SK-N-SH (cell line): ENCODE measurements at regions not wholly inside any gene's neighbourhood (a gene's known extent, or its start where the extent isn't known, plus 50 kb on each side); places are given as distances from the start of the nearest gene placed in this dataset.

Experiments
- CTCF ChIA-PET: fragments of 300-600, 350-600 bp; formaldehyde crosslinking; extraction: SDS; loops from one replicate; lab custom pipeline; 2021; lab: Yijun Ruan, JAX
- POLR2A ChIA-PET: fragments of 350-600 bp; sonication (Branson Sonifier 250); formaldehyde crosslinking; extraction: SDS; loops from one replicate; lab custom pipeline; 2020; ENCODE audit warnings: antibody characterized with exemption, inconsistent platforms; lab: Yijun Ruan, JAX
- DNase-seq: peaks from one replicate; pipeline ENCODE4 v3.0.0; 2012
- H2AFZ ChIP-seq: fragments of 200-600 bp; sonication (generic); 2 replicates; pipeline ENCODE4 v1.8.1; 2016; ENCODE audit warnings: antibody characterized with exemption, mild to moderate bottlenecking, low read depth
- H3F3A ChIP-seq: fragments of 200-600 bp; sonication (generic); replicated peaks from 2 replicates; pipeline ENCODE3; 2016; ENCODE audit warnings: antibody characterized with exemption, mild to moderate bottlenecking; ENCODE audit not compliant: insufficient read depth
- H3K27ac ChIP-seq, 2 experiments: fragments of 200-500 bp in 1 of 2; fragments of 200-600 bp in 1 of 2; sonication (Bioruptor generic) in 1 of 2; sonication (generic), shearing (Covaris generic) in 1 of 2; 2 replicates each; pipeline versions ENCODE4 v1.5.1 to v1.6.1; 2014 to 2016; ENCODE audit warnings: low read depth in 2 of 2, inconsistent platforms in 1 of 2, low read length in 1 of 2, mild to moderate bottlenecking in 1 of 2, mixed read lengths in 1 of 2
- H3K27me3 ChIP-seq: fragments of 200-600 bp; sonication (generic), shearing (Covaris generic); 2 replicates; pipeline ENCODE4 v1.6.1; 2016; ENCODE audit warnings: mixed run types; ENCODE audit not compliant: insufficient read depth
- H3K36me3 ChIP-seq, 2 experiments: fragments of 200-500 bp in 1 of 2; fragments of 200-600 bp in 1 of 2; sonication (Bioruptor generic) in 1 of 2; sonication (generic) in 1 of 2; replicated peaks in 1 of 2; 2 replicates each; pipeline versions ENCODE3 to v1.5.1; 2014 to 2016; ENCODE audit warnings: low read length in 1 of 2, mild to moderate bottlenecking in 1 of 2; ENCODE audit not compliant: insufficient read depth in 2 of 2, control insufficient read depth in 1 of 2
- H3K4me1 ChIP-seq, 2 experiments: fragments of 200-500 bp in 1 of 2; fragments of 200-600 bp in 1 of 2; sonication (Bioruptor generic) in 1 of 2; sonication (generic), shearing (Covaris generic) in 1 of 2; 2 replicates each; pipeline versions ENCODE4 v1.5.1 to v1.6.1; 2014 to 2016; ENCODE audit warnings: low read depth in 1 of 2, low read length in 1 of 2, mixed run types in 1 of 2; ENCODE audit not compliant: insufficient read depth in 2 of 2, control insufficient read depth in 1 of 2
- H3K4me2 ChIP-seq: fragments of 200-600 bp; sonication (generic), shearing (Covaris generic); 2 replicates; pipeline ENCODE4 v1.6.1; 2017; ENCODE audit warnings: mixed run types
- H3K4me3 ChIP-seq, 2 experiments: fragments of 200-500 bp in 1 of 2; fragments of 200-600 bp in 1 of 2; sonication (Bioruptor generic) in 1 of 2; sonication (generic), shearing (Covaris generic) in 1 of 2; 2 replicates each; pipeline versions ENCODE4 v1.5.1 to v1.8.1; 2014 to 2016; ENCODE audit warnings: low read depth in 2 of 2, inconsistent platforms in 1 of 2, low read length in 1 of 2, mild to moderate bottlenecking in 1 of 2, mixed read lengths in 1 of 2, moderate library complexity in 1 of 2
- H3K79me2 ChIP-seq: fragments of 200-600 bp; sonication (generic); 2 replicates; pipeline ENCODE4 v1.8.1; 2017; ENCODE audit warnings: mild to moderate bottlenecking; ENCODE audit not compliant: insufficient read depth
- H3K9ac ChIP-seq: fragments of 200-600 bp; sonication (generic); 2 replicates; pipeline ENCODE4 v1.6.1; 2017; ENCODE audit warnings: mixed run types
- H3K9me2 ChIP-seq: fragments of 200-600 bp; sonication (generic); 2 replicates; pipeline ENCODE4 v1.6.1; 2017; ENCODE audit warnings: mixed run types
- H3K9me3 ChIP-seq: fragments of 200-600 bp; sonication (generic); 2 replicates; pipeline ENCODE4 v1.6.1; 2017; ENCODE audit warnings: mixed run types, mild to moderate bottlenecking, moderate library complexity
- H4K20me1 ChIP-seq: fragments of 200-600 bp; sonication (generic); 2 replicates; pipeline ENCODE4 v1.6.1; 2017; ENCODE audit warnings: mild to moderate bottlenecking, mixed run types; ENCODE audit not compliant: insufficient read depth
- CHD2 ChIP-seq: fragments of 150-350 bp; IDR thresholded peaks from 2 replicates; pipeline ENCODE4 v1.6.1; 2018; ENCODE audit warnings: low read length; ENCODE audit not compliant: partially characterized antibody
- EZH2phosphoT487 ChIP-seq: fragments of 200-600 bp; sonication (generic); IDR thresholded peaks from 2 replicates; pipeline ENCODE4 v1.6.1; 2017; ENCODE audit warnings: low read depth, mixed run types, mild to moderate bottlenecking, antibody characterized with exemption, moderate library complexity, borderline replicate concordance
- GABPA ChIP-seq: IDR thresholded peaks from 2 replicates; pipeline ENCODE4 v1.4.0; 2012; ENCODE audit warnings: low read depth, mild to moderate bottlenecking
- GATA2 ChIP-seq: sonication (generic); formaldehyde crosslinking; IDR thresholded peaks from 2 replicates; pipeline ENCODE4 v1.5.0; 2020; ENCODE audit warnings: mild to moderate bottlenecking, missing genetic modification reagents
- JUND ChIP-seq: IDR thresholded peaks from 2 replicates; pipeline ENCODE4 v1.4.0; 2012
- MEF2A ChIP-seq: IDR thresholded peaks from 2 replicates; pipeline ENCODE4 v1.4.0; 2012; ENCODE audit warnings: low read depth, borderline replicate concordance
- NFIC ChIP-seq: IDR thresholded peaks from 2 replicates; pipeline ENCODE4 v1.4.0; 2012; ENCODE audit warnings: borderline replicate concordance
- RXRA ChIP-seq: IDR thresholded peaks from 2 replicates; pipeline ENCODE4 v1.4.0; 2012; ENCODE audit warnings: low read depth, mild to moderate bottlenecking, borderline replicate concordance
- TCF12 ChIP-seq: IDR thresholded peaks from 2 replicates; pipeline ENCODE4 v1.4.0; 2012
- WGBS: methylation state at CpG from one replicate; pipeline ENCODE4 v1.1.6; 2017; ENCODE audit warnings: low lambda C conversion rate; 5-methylcytosine and 5-hydroxymethylcytosine counted together
- TF ChIP-seq, protein P1 (sequence below): IDR thresholded peaks from 2 replicates; pipeline ENCODE4; 2012

DNA sequence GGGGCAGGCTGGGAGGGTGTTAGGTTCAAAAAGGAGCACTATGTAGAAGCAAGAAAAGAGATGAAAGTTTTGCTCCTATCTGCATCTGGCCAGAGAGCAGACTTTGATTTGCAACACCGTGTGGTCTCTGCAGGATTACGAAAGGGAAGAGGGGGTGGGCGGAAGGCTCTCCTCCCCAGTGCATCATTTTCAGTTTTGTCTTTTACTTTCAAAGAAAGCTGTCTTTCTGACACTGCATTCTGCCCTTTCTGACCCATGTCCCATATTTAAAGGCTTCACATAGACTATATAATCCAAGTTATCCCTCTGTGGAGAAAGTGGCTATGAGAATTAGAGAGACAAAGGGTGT lies 126.5 kb downstream of the RHOU start:
- POLR2A ChIA-PET, result no interaction called here

DNA sequence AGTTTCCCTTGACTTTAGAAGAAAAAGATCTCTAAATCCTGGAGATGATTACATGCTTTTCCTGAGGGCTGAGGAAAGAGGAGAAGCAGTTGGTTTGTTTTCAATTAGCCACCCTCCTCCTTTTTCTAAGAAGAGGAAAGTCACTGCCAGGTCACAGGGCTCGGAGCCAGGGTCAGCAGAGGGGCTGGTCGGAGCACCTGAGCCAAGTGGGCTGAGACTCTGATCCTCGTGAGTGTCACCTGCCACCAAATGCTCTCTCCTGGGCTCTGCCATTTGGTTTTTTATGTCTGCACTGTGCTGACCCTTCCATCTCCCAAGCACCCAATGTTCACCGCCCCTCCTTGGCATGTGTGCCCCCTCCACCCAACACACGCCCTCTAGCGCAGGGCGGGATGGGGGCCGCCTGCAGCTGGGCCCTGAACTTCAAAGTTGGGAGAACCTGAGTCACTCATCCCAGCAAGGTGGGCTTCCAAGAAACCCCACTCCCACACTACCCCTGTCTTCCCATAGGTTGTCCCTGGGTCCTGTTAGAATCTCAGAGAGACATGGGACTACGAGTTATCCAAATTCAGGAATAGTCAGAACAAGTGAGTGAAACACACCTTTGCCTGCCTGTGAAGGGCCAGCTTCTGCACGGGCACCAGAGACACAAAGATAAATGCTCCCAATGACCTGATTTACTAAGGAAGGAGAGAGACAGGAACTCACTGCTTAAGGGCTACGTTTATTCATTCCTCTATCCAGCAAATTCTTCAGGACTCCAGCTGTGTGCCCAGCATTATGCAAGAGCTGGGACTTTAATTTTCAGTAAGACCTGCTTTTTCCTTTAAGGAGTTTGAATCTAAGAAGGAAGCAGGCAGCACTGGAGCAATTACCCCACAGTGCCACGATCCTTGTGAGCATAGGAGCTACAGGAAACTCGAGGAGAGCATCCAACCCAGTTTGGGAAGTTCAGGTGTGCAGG lies 127.5 kb downstream of the RHOU start:
- Histone ChIP-seq H3K27ac (peak overlapping the region in 1 of 2 experiments; percentile 26; a peak in 1 of 4 replicates), H3K36me3 (no peaks in the 10 kb centered on the region), H3K9me2 (no peaks in the 10 kb centered on the region), H3K4me2 (peak overlapping the region; percentile 64; the same call in 1 of the 2 replicates), H4K20me1 (no peaks in the 10 kb centered on the region), H2AFZ (no peak overlapping the region), H3K4me3 (no peak overlapping the region)
- CTCF ChIA-PET, result interaction anchor here (0.6 to 4.7 kb wide), 4 partner anchors 55 to 365 kb away, joined by 3 to 23 read pairs (median 3); partner anchors contain the start of gene RHOU
- no peak for DNase-seq
- TF ChIP-seq GATA2 (CRISPR knock-in tag) (no peak), NFIC (0 out of 2 replicates have a peak, but pooled peaks have one; percentile 35), RXRA (peak; percentile 74; the same call in 1 of the 2 replicates), TCF12 (peak; percentile 45)
- TF ChIP-seq, all 33 proteins: peak for 3
- no peaks in the 10 kb centered on the region for H3K27me3 ChIP-seq
- H3K4me1 ChIP-seq, result peaks cover 13 to 62% of the 10 kb centered on the region in 2 experiments
- H3F3A ChIP-seq, result peaks cover 6% of the 10 kb centered on the region
- 80% methylated on average over 13 of the region's 13 CpGs for WGBS
- POLR2A ChIA-PET, result no interaction called here
- no peaks in the 10 kb centered on the region for H3K79me2 ChIP-seq
- no peaks in the 10 kb centered on the region for H3K9me3 ChIP-seq
- H3K9ac ChIP-seq, result no peak overlapping the region

More for the DNA sequence above, 126.5 kb downstream of the RHOU start:
- peak overlapping the region; percentile 64; the same call in 1 of the 2 replicates for H3K4me2 ChIP-seq
- H3K4me3 ChIP-seq, result no peak overlapping the region
- H4K20me1 ChIP-seq, result no peaks in the 10 kb centered on the region
- H3K27me3 ChIP-seq, result no peaks in the 10 kb centered on the region
- no peaks in the 10 kb centered on the region for H3K9me2 ChIP-seq
- peaks cover 13 to 52% of the 10 kb centered on the region in 2 experiments for H3K4me1 ChIP-seq
- H3K36me3 ChIP-seq, result no peaks in the 10 kb centered on the region
- H3K79me2 ChIP-seq, result no peaks in the 10 kb centered on the region
- H3K9ac ChIP-seq, result no peak overlapping the region
- H3F3A ChIP-seq, result peaks cover 6% of the 10 kb centered on the region
- 61% methylated on average over 3 of the region's 3 CpGs for WGBS
- no peak overlapping the region for H2AFZ ChIP-seq
- no peak for TF ChIP-seq GABPA
- TF ChIP-seq MEF2A, result no peak
- no peak for TF ChIP-seq CHD2
- TF ChIP-seq, protein P1, sequence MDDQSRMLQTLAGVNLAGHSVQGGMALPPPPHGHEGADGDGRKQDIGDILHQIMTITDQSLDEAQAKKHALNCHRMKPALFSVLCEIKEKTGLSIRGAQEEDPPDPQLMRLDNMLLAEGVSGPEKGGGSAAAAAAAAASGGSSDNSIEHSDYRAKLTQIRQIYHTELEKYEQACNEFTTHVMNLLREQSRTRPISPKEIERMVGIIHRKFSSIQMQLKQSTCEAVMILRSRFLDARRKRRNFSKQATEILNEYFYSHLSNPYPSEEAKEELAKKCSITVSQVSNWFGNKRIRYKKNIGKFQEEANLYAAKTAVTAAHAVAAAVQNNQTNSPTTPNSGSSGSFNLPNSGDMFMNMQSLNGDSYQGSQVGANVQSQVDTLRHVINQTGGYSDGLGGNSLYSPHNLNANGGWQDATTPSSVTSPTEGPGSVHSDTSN, result no peak
- no peak for TF ChIP-seq RXRA
- no peak for TF ChIP-seq EZH2phosphoT487
- TF ChIP-seq GATA2 (CRISPR knock-in tag), result no peak
- no peak for TF ChIP-seq JUND
- no peaks in the 10 kb centered on the region for H3K9me3 ChIP-seq
- no peak for DNase-seq
- CTCF ChIA-PET, result interaction anchor here (0.9 to 4.7 kb wide), 2 partner anchors 126 to 209 kb away, joined by 3 to 23 read pairs; partner anchors contain the start of gene RHOU
- H3K27ac ChIP-seq, result no peak overlapping the region; a peak in 1 of 4 replicates
